Uterus (tissue), 3 donors: ENCODE measurements at regions not wholly inside any gene's neighbourhood (a gene's known extent, or its start where the extent isn't known, plus 50 kb on each side); places are given as distances from the start of the nearest gene placed in this dataset.

Experiments used
- DNase-seq, 2 donors: peaks; one replicate each; pipeline ENCODE4 v3.0.0-alpha.2; 2019 to 2020
- H3K27ac ChIP-seq, 2 donors: fragments of 200-600 bp; sonication (generic); 1 replicate in 1 of 2; 2 replicates in 1 of 2; pipeline ENCODE4 v1.5.1; 2016 to 2018
- H3K27me3 ChIP-seq, 2 donors: fragments of 200-600 bp; sonication (generic); one replicate each; pipeline ENCODE4 v1.5.1; 2018 to 2019; ENCODE audit warnings: control low read depth in 1 of 2
- H3K36me3 ChIP-seq, 2 donors: fragments of 200-600 bp; sonication (generic); one replicate each; pipeline ENCODE4 v1.5.1; 2019; ENCODE audit warnings: control low read depth in 1 of 2
- H3K4me1 ChIP-seq, 2 donors: fragments of 200-600 bp; sonication (generic); one replicate each; pipeline ENCODE4 v1.5.1; 2018 to 2019; ENCODE audit warnings: control low read depth in 1 of 2
- H3K4me3 ChIP-seq, 2 donors: fragments of 200-600 bp; sonication (generic); 1 replicate in 1 of 2; 2 replicates in 1 of 2; pipeline ENCODE4 v1.5.1; 2018 to 2019; ENCODE audit warnings: mild to moderate bottlenecking in 1 of 2
- H3K9me3 ChIP-seq, 2 donors: fragments of 200-600 bp; sonication (generic); one replicate each; pipeline ENCODE4 v1.5.1; 2019; ENCODE audit warnings: control low read depth in 1 of 2
- POLR2A ChIP-seq, 2 donors: fragments of 450-650 bp; IDR thresholded peaks; one replicate each; pipeline ENCODE4 v1.6.1; 2016; ENCODE audit warnings: antibody characterized with exemption in 2 of 2, mild to moderate bottlenecking in 1 of 2, moderate library complexity in 1 of 2
- intact Hi-C: fragments of 100-400 bp; cut with DNase I; formaldehyde crosslinking; loops from one replicate; pipeline ENCODE4 v1.15.1; 2023; ENCODE audit warnings: low total_unique reads
- TF ChIP-seq, protein P1 (sequence below), 4 experiments: fragments of 200-600 bp in 2 of 4; fragments of 450-650 bp in 2 of 4; sonication (generic) in 2 of 4; IDR thresholded peaks; one replicate each; pipeline ENCODE4 v1.5.1; 2016 to 2019; ENCODE audit warnings: antibody characterized with exemption in 4 of 4, mild to moderate bottlenecking in 2 of 4, moderate library complexity in 1 of 4
- donor health status: DM: yes; HTN: yes; CAD: no.

DNA sequence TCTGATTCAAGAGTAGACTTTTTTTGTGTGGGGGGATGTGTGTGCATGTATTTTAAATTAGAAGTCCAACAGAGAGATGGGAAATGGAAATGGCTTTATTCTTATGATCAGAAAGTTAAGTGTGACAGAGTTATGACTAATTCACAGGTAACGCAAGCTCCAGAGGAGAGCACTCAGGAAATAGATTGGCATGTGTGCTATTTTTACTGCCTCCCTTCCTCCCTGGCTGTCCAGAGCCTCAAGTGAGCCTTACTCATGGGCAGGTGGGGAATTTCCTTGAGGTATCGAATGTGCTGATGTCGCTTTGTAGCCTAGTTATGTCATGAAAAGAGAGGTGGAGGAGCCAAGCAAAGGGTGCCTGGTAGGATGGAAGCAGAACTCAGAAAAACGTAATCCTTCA is 70.3 kb upstream of the BDNF start:
- TF ChIP-seq, protein P1, sequence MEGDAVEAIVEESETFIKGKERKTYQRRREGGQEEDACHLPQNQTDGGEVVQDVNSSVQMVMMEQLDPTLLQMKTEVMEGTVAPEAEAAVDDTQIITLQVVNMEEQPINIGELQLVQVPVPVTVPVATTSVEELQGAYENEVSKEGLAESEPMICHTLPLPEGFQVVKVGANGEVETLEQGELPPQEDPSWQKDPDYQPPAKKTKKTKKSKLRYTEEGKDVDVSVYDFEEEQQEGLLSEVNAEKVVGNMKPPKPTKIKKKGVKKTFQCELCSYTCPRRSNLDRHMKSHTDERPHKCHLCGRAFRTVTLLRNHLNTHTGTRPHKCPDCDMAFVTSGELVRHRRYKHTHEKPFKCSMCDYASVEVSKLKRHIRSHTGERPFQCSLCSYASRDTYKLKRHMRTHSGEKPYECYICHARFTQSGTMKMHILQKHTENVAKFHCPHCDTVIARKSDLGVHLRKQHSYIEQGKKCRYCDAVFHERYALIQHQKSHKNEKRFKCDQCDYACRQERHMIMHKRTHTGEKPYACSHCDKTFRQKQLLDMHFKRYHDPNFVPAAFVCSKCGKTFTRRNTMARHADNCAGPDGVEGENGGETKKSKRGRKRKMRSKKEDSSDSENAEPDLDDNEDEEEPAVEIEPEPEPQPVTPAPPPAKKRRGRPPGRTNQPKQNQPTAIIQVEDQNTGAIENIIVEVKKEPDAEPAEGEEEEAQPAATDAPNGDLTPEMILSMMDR (IDR thresholded peaks at IDR 0.05): no peak
- no peak for TF ChIP-seq POLR2A (IDR thresholded peaks at IDR 0.05)
- Histone ChIP-seq H3K9me3 (no peaks in the 10 kb centered on the region), H3K27ac (no peak overlapping the region), H3K27me3 (no peaks in the 10 kb centered on the region), H3K36me3 (no peaks in the 10 kb centered on the region), H3K4me3 (no peak overlapping the region), H3K4me1 (no peaks in the 10 kb centered on the region)
- intact Hi-C loops: no loop called here
- DNase-seq: no peak

DNA sequence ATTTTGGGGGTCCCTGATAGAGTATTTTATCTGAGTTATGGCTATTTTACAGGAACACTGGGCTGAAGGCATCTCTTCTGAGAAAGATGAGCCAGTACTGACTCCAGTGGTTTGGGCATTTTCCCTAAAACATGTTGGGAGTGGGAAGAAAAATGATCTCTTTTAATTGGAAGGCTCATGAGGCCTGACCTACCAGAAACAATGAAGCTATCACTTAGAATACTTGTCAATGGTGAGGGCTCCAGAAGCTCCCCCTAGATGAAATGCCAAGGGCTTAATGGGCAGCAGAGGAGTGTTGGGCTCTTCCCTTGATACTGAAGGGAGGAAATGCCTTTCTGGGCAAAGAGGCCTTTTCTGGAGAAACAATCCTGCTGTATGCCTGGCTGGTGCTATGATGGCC is 63.5 kb upstream of the BDNF start:
- H3K4me1 ChIP-seq: no peaks in the 10 kb centered on the region
- intact Hi-C loops: no loop called here
- no peak overlapping the region for H3K27ac ChIP-seq
- no peak for TF ChIP-seq POLR2A (IDR thresholded peaks at IDR 0.05)
- H3K36me3 ChIP-seq: no peaks in the 10 kb centered on the region
- no peaks in the 10 kb centered on the region for H3K9me3 ChIP-seq
- no peak for DNase-seq
- H3K4me3 ChIP-seq: no peak overlapping the region
- H3K27me3 ChIP-seq: no peaks in the 10 kb centered on the region

DNA sequence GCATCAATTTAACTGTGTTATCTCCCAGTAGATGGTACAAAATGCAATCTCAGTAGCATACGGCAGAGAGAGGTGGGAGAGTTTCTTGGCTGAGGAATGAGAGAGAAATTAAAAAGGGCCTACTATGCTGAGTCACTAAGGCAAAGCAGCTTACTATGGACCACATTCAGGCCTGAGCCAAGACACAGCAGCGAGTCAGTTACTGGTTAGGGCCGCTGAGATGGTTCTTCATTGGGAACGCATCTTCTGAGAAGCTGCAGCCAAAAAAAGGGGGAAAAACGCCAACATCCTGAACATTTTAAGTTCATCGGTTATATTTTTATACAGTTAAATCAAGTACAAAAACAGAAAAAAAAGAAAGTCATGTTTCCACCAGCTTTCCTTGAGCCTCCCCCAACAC is 61.1 kb upstream of the BDNF start:
- Histone ChIP-seq H3K4me1 (no peaks in the 10 kb centered on the region), H3K9me3 (no peaks in the 10 kb centered on the region), H3K36me3 (no peaks in the 10 kb centered on the region), H3K27me3 (no peaks in the 10 kb centered on the region), H3K27ac (no peak overlapping the region), H3K4me3 (no peak overlapping the region)
- TF ChIP-seq POLR2A (IDR thresholded peaks at IDR 0.05): no peak
- TF ChIP-seq, protein P1 (IDR thresholded peaks at IDR 0.05): no peak
- DNase-seq: no peak
- intact Hi-C loops: no loop called here

DNA sequence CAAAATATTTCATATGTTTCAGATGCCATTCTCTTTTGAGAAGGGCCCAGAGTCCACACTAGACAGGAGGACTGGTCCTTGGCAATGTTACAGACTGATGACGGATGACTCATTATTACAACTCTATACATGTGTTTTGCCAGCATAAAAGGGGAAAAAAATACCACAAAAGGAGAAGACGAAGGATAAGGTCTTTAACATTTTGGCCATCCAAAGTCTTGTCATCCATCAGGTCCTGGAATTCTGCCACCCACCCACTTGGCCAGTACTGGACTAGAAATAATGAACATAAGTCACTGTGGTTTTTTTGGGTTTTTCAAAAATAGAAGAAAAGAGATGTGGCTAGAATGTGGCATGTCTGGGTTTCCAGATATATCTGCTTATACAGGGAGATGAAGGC is 57.7 kb upstream of the BDNF start:
- intact Hi-C loops: no loop called here
- TF ChIP-seq, protein P1 (IDR thresholded peaks at IDR 0.05): no peak
- no peak for TF ChIP-seq POLR2A (IDR thresholded peaks at IDR 0.05)
- no peaks in the 10 kb centered on the region for H3K27me3 ChIP-seq

GRCh38 chr11:27754035-27755017 is 54.1 kb upstream of the BDNF start:
- H3K36me3 ChIP-seq: no peaks in the 10 kb centered on the region
- H3K27ac ChIP-seq: no peak overlapping the region
- no peak for TF ChIP-seq POLR2A (IDR thresholded peaks at IDR 0.05)
- TF ChIP-seq, protein P1 (IDR thresholded peaks at IDR 0.05): no peak
- no peaks in the 10 kb centered on the region for H3K9me3 ChIP-seq
- H3K4me1 ChIP-seq: no peaks in the 10 kb centered on the region
- intact Hi-C loops: no loop called here
- H3K4me3 ChIP-seq: no peak overlapping the region
- no peaks in the 10 kb centered on the region for H3K27me3 ChIP-seq
- DNase-seq: no peak

More for the DNA sequence above, 57.7 kb upstream of the BDNF start:
- Histone ChIP-seq H3K4me1 (no peaks in the 10 kb centered on the region), H3K27ac (no peak overlapping the region), H3K36me3 (no peaks in the 10 kb centered on the region), H3K4me3 (no peak overlapping the region), H3K9me3 (no peaks in the 10 kb centered on the region)
- no peak for DNase-seq
